ENCODE measurements at regions not wholly inside any gene's neighbourhood (a gene's known extent, or its start where the extent isn't known, plus 50 kb on each side); places are given as distances from the start of the nearest gene placed in this dataset.

- TF ChIP-seq CTBP2 (IDR thresholded peaks at IDR 0.05; ENCODE audit: borderline replicate concordance, insufficient read depth, insufficient read length, low read length) (no peak), POU5F1 (IDR thresholded peaks at IDR 0.05; ENCODE audit: low read depth, low read length) (no peak), BCL11A (IDR thresholded peaks at IDR 0.05; ENCODE audit: low read depth in 2 of 2, low read length in 2 of 2) (no peak), EGR1 (IDR thresholded peaks at IDR 0.05; ENCODE audit: borderline replicate concordance, low read depth, low read length) (no peak), NANOG (IDR thresholded peaks at IDR 0.05; ENCODE audit: insufficient read depth, low read depth, low read length, poor library complexity, severe bottlenecking) (no peak), HDAC6 (IDR thresholded peaks at IDR 0.05; ENCODE audit: low read depth, low read length) (no peak), MAFK (IDR thresholded peaks at IDR 0.05; ENCODE audit: low read depth, low read length) (no peak), TAF7 (optimal IDR thresholded peaks at IDR 0.05; ENCODE audit: borderline replicate concordance, low read depth, low read length) (no peak), RNF2 (IDR thresholded peaks at IDR 0.05; ENCODE audit: borderline replicate concordance, low read depth, low read length, missing control alignments, poor library complexity, severe bottlenecking) (no peak), EP300 (IDR thresholded peaks at IDR 0.05; ENCODE audit: borderline replicate concordance in 1 of 2, low read depth in 2 of 2, low read length in 2 of 2) (no peak), SP4 (IDR thresholded peaks at IDR 0.05; ENCODE audit: low read length) (no peak), SRF (IDR thresholded peaks at IDR 0.05; ENCODE audit: low read depth, low read length) (no peak), RXRA (IDR thresholded peaks at IDR 0.05; ENCODE audit: insufficient read depth, low read depth, low read length) (no peak), NRF1 (IDR thresholded peaks at IDR 0.05; ENCODE audit: low read depth, low read length) (no peak), SAP30 (IDR thresholded peaks at IDR 0.05; ENCODE audit: insufficient read depth, insufficient replicate concordance, low read length) (no peak), CHD2 (IDR thresholded peaks at IDR 0.05; ENCODE audit: low read length) (no peak), SP2 (IDR thresholded peaks at IDR 0.05; ENCODE audit: low read length) (no peak)
Observed at GRCh38 chr11:32032052-32032451, 58.8 kb upstream of the RCN1 start (continued).

Data from H1 (cell line).